GM23248 (cell line): ENCODE measurements at regions not wholly inside any gene's neighbourhood (a gene's known extent, or its start where the extent isn't known, plus 50 kb on each side); places are given as distances from the start of the nearest gene placed in this dataset.

Experiments
- EZH2 ChIP-seq: fragments of 200-600 bp; sonication (generic); IDR thresholded peaks from 2 replicates; pipeline ENCODE4 v1.6.1; 2018; ENCODE audit warnings: antibody characterized with exemption, mild to moderate bottlenecking; ENCODE audit not compliant: insufficient read depth, poor library complexity, severe bottlenecking
- EZH2phosphoT487 ChIP-seq: fragments of 200-600 bp; sonication (generic); IDR thresholded peaks from 2 replicates; pipeline ENCODE4 v1.6.1; 2018; ENCODE audit warnings: antibody characterized with exemption, moderate library complexity, mild to moderate bottlenecking, low read depth; ENCODE audit not compliant: insufficient read depth

DNA sequence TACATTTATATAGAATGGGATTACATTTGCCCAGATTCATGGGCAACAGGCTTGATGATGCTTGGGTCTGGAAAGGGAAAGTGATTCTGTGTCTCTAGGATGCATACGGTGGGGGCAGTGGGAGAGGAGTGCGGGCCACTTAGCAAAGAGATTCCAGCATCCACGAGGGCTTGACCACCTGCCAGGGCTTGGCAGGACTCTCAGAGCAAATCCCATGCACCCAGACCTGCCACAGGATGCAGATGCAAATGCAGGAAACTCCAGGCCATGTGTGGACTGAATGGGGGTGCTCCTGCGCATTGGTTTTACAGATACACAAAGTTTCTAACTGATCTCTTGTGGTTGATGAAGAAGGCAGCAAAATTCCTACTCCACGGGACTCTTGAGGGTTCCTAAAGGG is 334.7 kb downstream of the CYRIA start:
- TF ChIP-seq EZH2 (no peak), EZH2phosphoT487 (no peak)
